HepG2 (cell line): ENCODE measurements at regions not wholly inside any gene's neighbourhood (a gene's known extent, or its start where the extent isn't known, plus 50 kb on each side); places are given as distances from the start of the nearest gene placed in this dataset.

Experiments
- ATAC-seq: fragments of 200-7000 bp; cut with Tn5 transposase; 3 replicates; pipeline ENCODE4 v1.9.1; 2020; ENCODE audit warnings: mild to moderate bottlenecking, moderate library complexity
- BruUV-seq: library from RNA; stranded (reverse); fragments of 400-500 nt; replicated peaks from 2 replicates; lab custom pipeline; 2021; lab: Mats Ljungman, UMichigan
- CTCF ChIA-PET: fragments of 300-600 bp; formaldehyde crosslinking; extraction: SDS; loops from one replicate; lab custom pipeline; 2021; ENCODE audit warnings: low total read pairs, inconsistent platforms, low intra/inter-chr PET ratio; lab: Yijun Ruan, JAX
- POLR2A ChIA-PET: fragments of 350-600 bp; sonication (Branson Sonifier 250); formaldehyde crosslinking; loops from one replicate; lab custom pipeline; 2020; ENCODE audit warnings: antibody characterized with exemption, inconsistent platforms; lab: Yijun Ruan, JAX
- DNase-seq: peaks from one replicate; pipeline ENCODE4 v3.0.0-alpha.2; 2015; ENCODE audit warnings: low spot score
- FAIRE-seq: peaks from 3 replicates; lab custom pipeline; 2011; peaks lifted over from hg19 to GRCh38; lab: Jason Lieb, UNC
- H2AFZ ChIP-seq: one replicate; pipeline ENCODE4 v1.6.1; 2011; ENCODE audit warnings: low read length, inconsistent platforms
- H3K27ac ChIP-seq: fragments of 300-600 bp; 3 replicates; pipeline ENCODE4 v1.8.0; 2011; ENCODE audit warnings: mixed run types, mild to moderate bottlenecking, mixed read lengths, low read length, inconsistent platforms; ENCODE audit not compliant: insufficient read depth; ENCODE audit errors: extremely low read length
- H3K27me3 ChIP-seq, 2 experiments: fragments of 200-600 bp in 1 of 2; 2 replicates in 1 of 2; 3 replicates in 1 of 2; pipeline versions ENCODE4 v1.6.0 to v1.8.0; 2011; ENCODE audit warnings: low read length in 2 of 2, mild to moderate bottlenecking in 2 of 2, moderate library complexity in 2 of 2, inconsistent platforms in 1 of 2; ENCODE audit not compliant: insufficient read depth in 2 of 2, control insufficient read depth in 1 of 2
- H3K36me3 ChIP-seq, 2 experiments: fragments of 200-600 bp in 1 of 2; replicated peaks in 1 of 2; 2 replicates in 1 of 2; 3 replicates in 1 of 2; pipeline versions ENCODE4 v1.5.1 to v1.8.0; 2011; ENCODE audit warnings: low read length in 2 of 2, inconsistent platforms in 1 of 2; ENCODE audit not compliant: insufficient read depth in 2 of 2, control insufficient read depth in 1 of 2
- H3K4me1 ChIP-seq: 2 replicates; pipeline ENCODE4 v1.5.1; 2012; ENCODE audit warnings: low read length, inconsistent platforms; ENCODE audit not compliant: insufficient read depth
- H3K4me2 ChIP-seq: 2 replicates; pipeline ENCODE4 v1.6.0; 2011; ENCODE audit warnings: low read depth, low read length, inconsistent platforms
- H3K4me3 ChIP-seq, 3 experiments: fragments of 200-600 bp in 1 of 3; sonication (generic), shearing (Covaris generic) in 1 of 3; replicated peaks in 1 of 3; 2 replicates each; pipeline ENCODE4 v1.5.1; 2011 to 2016; ENCODE audit warnings: low read length in 3 of 3, inconsistent platforms in 2 of 3, low read depth in 2 of 3, mild to moderate bottlenecking in 2 of 3, control low read depth in 1 of 3, mixed read lengths in 1 of 3; ENCODE audit not compliant: insufficient read depth in 1 of 3
- H3K79me2 ChIP-seq: one replicate; pipeline ENCODE4 v1.6.1; 2011; ENCODE audit warnings: low read length, inconsistent platforms; ENCODE audit not compliant: insufficient read depth
- H3K9ac ChIP-seq: 2 replicates; pipeline ENCODE4 v1.6.0; 2011; ENCODE audit warnings: mild to moderate bottlenecking, low read depth, low read length, inconsistent platforms; ENCODE audit not compliant: insufficient read depth
- H3K9me3 ChIP-seq: 2 replicates; pipeline ENCODE4 v1.5.1; 2012; ENCODE audit warnings: mild to moderate bottlenecking, low read length
- H4K20me1 ChIP-seq: 2 replicates; pipeline ENCODE4 v1.6.0; 2011; ENCODE audit warnings: inconsistent platforms, mild to moderate bottlenecking, low read length, moderate library complexity; ENCODE audit not compliant: insufficient read depth
- FOXM1 ChIP-seq: sonication (generic); formaldehyde crosslinking; IDR thresholded peaks from 2 replicates; pipeline ENCODE4 v1.5.0; 2020; ENCODE audit warnings: missing genetic modification reagents
- HNF4G ChIP-seq, 2 experiments: sonication (generic) in 1 of 2; formaldehyde crosslinking in 1 of 2; IDR thresholded peaks; 2 replicates each; pipeline versions ENCODE4 v1.4.0 to v1.6.1; 2011 to 2020; ENCODE audit warnings: borderline replicate concordance in 2 of 2, low read depth in 2 of 2, mild to moderate bottlenecking in 2 of 2, low read length in 1 of 2, missing genetic modification reagents in 1 of 2, moderate library complexity in 1 of 2
- NR2F6 ChIP-seq, 2 experiments: IDR thresholded peaks; 2 replicates each; pipeline ENCODE4 v1.6.1; 2016; ENCODE audit warnings: antibody characterized with exemption in 1 of 2, mild to moderate bottlenecking in 1 of 2
- PITX1 ChIP-seq: sonication (generic); formaldehyde crosslinking; IDR thresholded peaks from 2 replicates; pipeline ENCODE4 v1.5.1; 2020; ENCODE audit warnings: mild to moderate bottlenecking, missing genetic modification reagents
- ZNF292 ChIP-seq: sonication (generic); formaldehyde crosslinking; IDR thresholded peaks from 2 replicates; pipeline ENCODE4 v1.8.1; 2022; ENCODE audit warnings: mild to moderate bottlenecking, low read depth, missing genetic modification reagents, borderline replicate concordance
- ZNF589 ChIP-seq: sonication (generic); formaldehyde crosslinking; conservative IDR thresholded peaks from 2 replicates; pipeline ENCODE4 v1.8.0; 2022; ENCODE audit warnings: mild to moderate bottlenecking, moderate library complexity, missing genetic modification reagents
- ZNF598 ChIP-seq: sonication (generic); formaldehyde crosslinking; IDR thresholded peaks from 2 replicates; pipeline ENCODE4 v1.5.1; 2020; ENCODE audit warnings: mild to moderate bottlenecking, missing genetic modification reagents, borderline replicate concordance
- ZNF761 ChIP-seq: sonication (generic); formaldehyde crosslinking; conservative IDR thresholded peaks from 2 replicates; pipeline ENCODE4 v1.4.0; 2020; ENCODE audit warnings: mild to moderate bottlenecking, missing genetic modification reagents
- WGBS: methylation state at CpG from one replicate; pipeline ENCODE4 v1.1.6; 2017; ENCODE audit warnings: low lambda C conversion rate; 5-methylcytosine and 5-hydroxymethylcytosine counted together
- in situ Hi-C: cut with HindIII; loops from 2 replicates; pipeline ENCODE4 v1.10.0; 2017; ENCODE audit warnings: low pct_unique_long_range_greater_than_20kb; ENCODE audit not compliant: extremely low pct_ligation_motif_present
- intact Hi-C: fragments of 100-400 bp; cut with micrococcal nuclease; formaldehyde crosslinking; loops from one replicate; pipeline ENCODE4 v1.10.0; 2022; ENCODE audit not compliant: unreplicated experiment
- TF ChIP-seq, protein P1 (sequence below): sonication (generic); formaldehyde crosslinking; conservative IDR thresholded peaks from 2 replicates; pipeline ENCODE4 v1.5.0; 2020; ENCODE audit warnings: missing genetic modification reagents

DNA sequence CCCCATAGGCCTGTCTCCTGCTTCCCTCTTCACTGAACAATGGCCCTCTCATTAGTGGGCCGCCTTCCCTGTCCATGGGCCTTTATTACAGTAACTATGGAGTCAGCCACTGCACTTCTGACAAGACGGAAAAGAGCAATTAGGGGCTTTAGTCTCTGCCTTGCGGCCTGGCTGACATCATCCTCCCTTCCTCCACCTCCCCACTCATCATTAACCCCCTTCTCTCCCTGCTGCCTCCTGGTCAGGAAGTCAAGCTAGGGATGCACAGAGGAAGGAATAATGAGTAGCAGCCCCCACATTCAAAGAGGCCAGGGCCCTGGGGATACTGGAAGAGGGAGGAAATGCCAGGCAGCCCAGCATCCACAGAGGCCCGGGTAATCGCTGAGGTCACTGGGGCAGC lies 101.6 kb upstream of the PLXNA4 start:
- Histone ChIP-seq H3K4me2 (no peak overlapping the region), H3K9ac (no peak overlapping the region), H3K4me1 (no peaks in the 10 kb centered on the region), H3K27me3 (peaks cover 0 to 15% of the 10 kb centered on the region in 2 experiments; a peak in 2 of 5 replicates), H3K36me3 (no peaks in the 10 kb centered on the region), H3K27ac (no peak overlapping the region), H2AFZ (no peak overlapping the region), H3K9me3 (no peaks in the 10 kb centered on the region), H3K4me3 (no peak overlapping the region), H4K20me1 (no peaks in the 10 kb centered on the region), H3K79me2 (no peaks in the 10 kb centered on the region)
- CTCF ChIA-PET = interaction anchor here (0.6 kb wide), 1 partner anchor 18 kb away, joined by 4 read pairs; no protein-coding TSS in a partner anchor
- ATAC-seq (no peak), FAIRE-seq (no peak), DNase-seq (no peak)
- BruUV-seq = no TSS peak
- TF ChIP-seq ZNF292 (CRISPR knock-in tag) (no peak), NR2F6 (IDR thresholded peaks at IDR 0.05) (no peak), NR2F6 (CRISPR knock-in tag; IDR thresholded peaks at IDR 0.05) (no peak), ZNF589 (CRISPR knock-in tag) (no peak), ZNF598 (no peak), FOXM1 (no peak), ZNF761 (no peak), HNF4G (IDR thresholded peaks at IDR 0.05; ENCODE audit: borderline replicate concordance, low read depth, low read length) (no peak), HNF4G (CRISPR knock-in tag; IDR thresholded peaks at IDR 0.05; ENCODE audit: borderline replicate concordance, low read depth) (no peak), PITX1 (CRISPR knock-in tag) (no peak)
- TF ChIP-seq, protein P1, sequence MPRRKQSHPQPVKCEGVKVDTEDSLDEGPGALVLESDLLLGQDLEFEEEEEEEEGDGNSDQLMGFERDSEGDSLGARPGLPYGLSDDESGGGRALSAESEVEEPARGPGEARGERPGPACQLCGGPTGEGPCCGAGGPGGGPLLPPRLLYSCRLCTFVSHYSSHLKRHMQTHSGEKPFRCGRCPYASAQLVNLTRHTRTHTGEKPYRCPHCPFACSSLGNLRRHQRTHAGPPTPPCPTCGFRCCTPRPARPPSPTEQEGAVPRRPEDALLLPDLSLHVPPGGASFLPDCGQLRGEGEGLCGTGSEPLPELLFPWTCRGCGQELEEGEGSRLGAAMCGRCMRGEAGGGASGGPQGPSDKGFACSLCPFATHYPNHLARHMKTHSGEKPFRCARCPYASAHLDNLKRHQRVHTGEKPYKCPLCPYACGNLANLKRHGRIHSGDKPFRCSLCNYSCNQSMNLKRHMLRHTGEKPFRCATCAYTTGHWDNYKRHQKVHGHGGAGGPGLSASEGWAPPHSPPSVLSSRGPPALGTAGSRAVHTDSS (CRISPR knock-in tag) = no peak
- intact Hi-C loops = no loop called here
- POLR2A ChIA-PET = no interaction called here
- WGBS = 37% methylated on average over 5 of the region's 5 CpGs
- in situ Hi-C loops = no loop called here
